AG04449 (cell line): ENCODE measurements at regions not wholly inside any gene's neighbourhood (a gene's known extent, or its start where the extent isn't known, plus 50 kb on each side); places are given as distances from the start of the nearest gene placed in this dataset.

Experiments
- CTCF ChIA-PET: fragments of 350-600 bp; formaldehyde crosslinking; extraction: SDS; loops from one replicate; lab custom pipeline; 2021; ENCODE audit warnings: antibody characterized with exemption; lab: Yijun Ruan, JAX
- POLR2A ChIA-PET: fragments of 400-600, 350-600 bp; formaldehyde crosslinking; extraction: SDS; loops from one replicate; lab custom pipeline; 2020; ENCODE audit warnings: antibody characterized with exemption, inconsistent platforms; lab: Yijun Ruan, JAX
- DNase-seq: peaks from one replicate; pipeline ENCODE4 v3.0.0-alpha.2; 2010; ENCODE audit warnings: low read depth, low spot score
- H3K4me3 ChIP-seq: 2 replicates; pipeline ENCODE4 v1.5.1; 2011; ENCODE audit warnings: low read depth, mild to moderate bottlenecking, control low read depth, low read length
- CTCF ChIP-seq: IDR thresholded peaks from one replicate; pipeline ENCODE4 v1.5.1; 2011; ENCODE audit warnings: mild to moderate bottlenecking, moderate library complexity, low read length, control low read depth, inconsistent platforms; ENCODE audit not compliant: insufficient read depth; ENCODE audit errors: missing control alignments

- TF ChIP-seq CTCF: no peak
- ChIA-PET POLR2A (no interaction called here), CTCF (interaction anchor here (1.4 to 1.6 kb wide), 2 partner anchors 18 to 252 kb away, joined by 4 to 5 read pairs; no protein-coding TSS in a partner anchor)
- H3K4me3 ChIP-seq: no peak overlapping the region
- DNase-seq: no peak
These were observed 77.4 kb downstream of the INHBB start for GRCh38 chr2:120423167-120423943.

DNA sequence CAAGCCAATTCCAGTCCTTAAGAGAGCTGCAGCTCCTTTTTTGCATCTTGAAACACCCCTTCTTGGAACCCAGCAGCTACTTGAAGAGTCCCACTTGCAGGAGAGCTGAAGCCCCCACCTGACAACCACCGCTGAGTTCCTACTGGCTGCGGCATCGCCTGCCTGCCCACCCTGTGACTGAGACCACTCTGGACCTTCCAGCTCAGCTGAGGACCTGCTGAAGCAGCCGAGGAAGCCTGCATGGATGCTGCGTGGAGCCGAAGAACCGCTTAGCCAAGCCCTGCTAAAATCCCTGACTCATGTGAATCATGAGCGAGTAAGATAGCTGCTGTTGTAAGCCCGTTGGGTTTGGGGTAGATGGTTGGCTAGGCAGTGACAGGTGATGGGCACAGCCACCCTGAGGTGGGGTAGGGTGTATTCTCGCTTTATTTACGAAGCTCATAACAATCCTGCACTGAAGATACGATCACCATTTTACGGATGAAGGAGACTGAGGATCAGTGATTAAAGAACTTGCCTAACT is 78.4 kb downstream of the INHBB start:
- H3K4me3 ChIP-seq: no peak overlapping the region
- CTCF ChIA-PET: interaction anchor here (1.4 to 1.6 kb wide), 2 partner anchors 17 to 251 kb away, joined by 4 to 5 read pairs; no protein-coding TSS in a partner anchor
- no peak for TF ChIP-seq CTCF
- POLR2A ChIA-PET: no interaction called here
- no peak for DNase-seq

DNA sequence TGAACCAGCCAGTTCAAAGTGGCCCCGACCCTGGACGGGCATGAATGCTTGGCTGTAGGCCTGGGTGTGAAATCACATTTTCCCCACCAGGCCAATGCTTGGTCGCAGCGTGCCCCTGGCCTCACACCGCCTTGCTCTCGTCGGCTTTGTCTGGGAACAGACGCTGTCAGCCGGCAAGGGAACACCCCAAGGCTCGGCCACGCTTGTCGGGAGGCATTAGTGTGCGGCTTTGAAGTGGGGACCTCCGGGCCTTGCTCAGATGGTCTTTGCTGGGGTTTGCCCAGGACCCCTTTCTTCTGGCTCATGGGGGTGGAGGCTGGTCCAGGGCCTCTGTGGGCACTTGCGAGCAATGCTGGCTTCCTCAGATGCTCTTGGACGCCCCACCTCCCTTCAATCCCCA is 79.1 kb downstream of the INHBB start:
- ChIA-PET POLR2A (no interaction called here), CTCF (no interaction called here)
- DNase-seq: no peak
- no peak for TF ChIP-seq CTCF
- H3K4me3 ChIP-seq: no peak overlapping the region

GRCh38 chr2:120428748-120429147 is 82.8 kb downstream of the INHBB start:
- H3K4me3 ChIP-seq: no peak overlapping the region
- no peak for DNase-seq
- ChIA-PET CTCF (no interaction called here), POLR2A (no interaction called here)
- TF ChIP-seq CTCF: no peak

- ChIA-PET CTCF (no interaction called here), POLR2A (no interaction called here)
These were observed 83.9 kb downstream of the INHBB start for GRCh38 chr2:120429586-120430500.

More at GRCh38 chr2:120429586-120430500, 83.9 kb downstream of the INHBB start:
- no peak for TF ChIP-seq CTCF
- no peak overlapping the region for H3K4me3 ChIP-seq
- DNase-seq: no peak
